Neutrophil (primary cell): ENCODE measurements at regions not wholly inside any gene's neighbourhood (a gene's known extent, or its start where the extent isn't known, plus 50 kb on each side); places are given as distances from the start of the nearest gene placed in this dataset.
"Not testable (repeated sequence)": the region's sequence is repeated elsewhere in the genome, so short reads cannot be mapped to it uniquely, and the experiment has no call there.

Experiments
- H3K27ac ChIP-seq: fragments of 200-600 bp; sonication (generic); 2 replicates; pipeline ENCODE4 v1.5.1; 2016; ENCODE audit warnings: mild to moderate bottlenecking, moderate library complexity
- H3K27me3 ChIP-seq: fragments of 200-600 bp; sonication (generic); 2 replicates; pipeline ENCODE4 v1.6.0; 2016; ENCODE audit warnings: mild to moderate bottlenecking
- H3K36me3 ChIP-seq: fragments of 200-600 bp; sonication (generic); 2 replicates; pipeline ENCODE4 v1.5.1; 2017
- H3K4me1 ChIP-seq, 2 experiments: fragments of 200-600 bp in 1 of 2; sonication (generic) in 1 of 2; 1 replicate in 1 of 2; 2 replicates in 1 of 2; pipeline versions ENCODE4 v1.5.1 to v1.6.1; 2013 to 2016; ENCODE audit warnings: low read depth in 1 of 2, low read length in 1 of 2, mild to moderate bottlenecking in 1 of 2, moderate library complexity in 1 of 2; ENCODE audit not compliant: control insufficient read depth in 1 of 2, insufficient read depth in 1 of 2
- H3K4me3 ChIP-seq, 2 experiments: fragments of 200-600 bp in 1 of 2; sonication (generic) in 1 of 2; 1 replicate in 1 of 2; 2 replicates in 1 of 2; pipeline ENCODE4 v1.5.1; 2013 to 2016; ENCODE audit warnings: low read depth in 1 of 2, low read length in 1 of 2, mild to moderate bottlenecking in 1 of 2, moderate library complexity in 1 of 2
- H3K9me3 ChIP-seq: fragments of 200-600 bp; sonication (generic); 2 replicates; pipeline ENCODE4 v1.5.1; 2016
- TF ChIP-seq, protein P1 (sequence below): fragments of 200-600 bp; sonication (generic); IDR thresholded peaks from 2 replicates; pipeline ENCODE4 v1.5.1; 2016; ENCODE audit warnings: antibody characterized with exemption

DNA sequence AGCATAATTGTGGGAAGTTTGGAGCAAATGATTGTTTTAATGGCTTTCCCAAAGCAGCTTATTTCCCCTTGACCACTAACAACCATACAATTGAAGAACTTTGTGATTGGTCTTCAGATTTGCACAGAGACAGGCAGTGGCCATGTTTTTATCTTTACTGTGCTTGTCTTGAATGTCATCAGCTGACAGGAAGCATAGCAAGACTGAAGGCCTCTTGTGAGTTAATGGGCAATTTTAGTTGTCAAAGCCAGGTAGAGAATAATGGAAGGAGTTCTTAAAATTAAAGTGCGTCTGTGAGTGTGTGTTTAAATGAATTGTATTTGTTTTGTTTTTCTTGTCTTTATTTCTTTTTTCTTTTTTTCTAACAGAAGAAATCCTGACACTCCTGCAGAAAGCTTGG, 809.9 kb downstream of the TSN start:
- no peak overlapping the region for H3K27ac ChIP-seq
- no peaks in the 10 kb centered on the region for H3K36me3 ChIP-seq
- no peaks in the 10 kb centered on the region for H3K4me1 ChIP-seq
- TF ChIP-seq, protein P1, sequence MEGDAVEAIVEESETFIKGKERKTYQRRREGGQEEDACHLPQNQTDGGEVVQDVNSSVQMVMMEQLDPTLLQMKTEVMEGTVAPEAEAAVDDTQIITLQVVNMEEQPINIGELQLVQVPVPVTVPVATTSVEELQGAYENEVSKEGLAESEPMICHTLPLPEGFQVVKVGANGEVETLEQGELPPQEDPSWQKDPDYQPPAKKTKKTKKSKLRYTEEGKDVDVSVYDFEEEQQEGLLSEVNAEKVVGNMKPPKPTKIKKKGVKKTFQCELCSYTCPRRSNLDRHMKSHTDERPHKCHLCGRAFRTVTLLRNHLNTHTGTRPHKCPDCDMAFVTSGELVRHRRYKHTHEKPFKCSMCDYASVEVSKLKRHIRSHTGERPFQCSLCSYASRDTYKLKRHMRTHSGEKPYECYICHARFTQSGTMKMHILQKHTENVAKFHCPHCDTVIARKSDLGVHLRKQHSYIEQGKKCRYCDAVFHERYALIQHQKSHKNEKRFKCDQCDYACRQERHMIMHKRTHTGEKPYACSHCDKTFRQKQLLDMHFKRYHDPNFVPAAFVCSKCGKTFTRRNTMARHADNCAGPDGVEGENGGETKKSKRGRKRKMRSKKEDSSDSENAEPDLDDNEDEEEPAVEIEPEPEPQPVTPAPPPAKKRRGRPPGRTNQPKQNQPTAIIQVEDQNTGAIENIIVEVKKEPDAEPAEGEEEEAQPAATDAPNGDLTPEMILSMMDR, result no peak
- no peak overlapping the region for H3K4me3 ChIP-seq
- H3K9me3 ChIP-seq, result no peaks in the 10 kb centered on the region
- no peaks in the 10 kb centered on the region for H3K27me3 ChIP-seq

DNA sequence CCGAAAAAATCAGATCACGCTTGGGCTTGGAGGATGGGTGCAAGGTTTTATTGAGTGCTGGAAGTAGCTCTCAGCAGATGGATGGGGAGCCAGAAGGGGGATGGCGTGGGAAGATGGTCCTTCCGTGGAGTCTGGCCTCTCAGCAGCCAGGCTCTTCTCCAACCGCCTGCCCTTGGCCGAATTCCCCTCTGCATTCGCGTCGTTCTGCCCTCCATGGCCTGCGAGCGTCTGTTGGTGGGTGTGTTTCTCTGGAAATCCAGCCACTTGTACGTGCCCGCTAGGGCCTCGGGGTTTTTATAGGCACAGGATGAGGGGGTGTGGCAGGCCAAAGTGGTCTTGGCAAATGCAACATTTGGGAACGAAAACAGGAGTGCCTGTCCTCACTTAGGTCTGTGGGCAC, 815.2 kb downstream of the TSN start:
- Histone ChIP-seq H3K4me3 (no peak overlapping the region), H3K9me3 (no peaks in the 10 kb centered on the region), H3K27ac (no peak overlapping the region), H3K27me3 (no peaks in the 10 kb centered on the region), H3K4me1 (no peaks in the 10 kb centered on the region), H3K36me3 (no peaks in the 10 kb centered on the region)
- TF ChIP-seq, protein P1, result no peak

DNA sequence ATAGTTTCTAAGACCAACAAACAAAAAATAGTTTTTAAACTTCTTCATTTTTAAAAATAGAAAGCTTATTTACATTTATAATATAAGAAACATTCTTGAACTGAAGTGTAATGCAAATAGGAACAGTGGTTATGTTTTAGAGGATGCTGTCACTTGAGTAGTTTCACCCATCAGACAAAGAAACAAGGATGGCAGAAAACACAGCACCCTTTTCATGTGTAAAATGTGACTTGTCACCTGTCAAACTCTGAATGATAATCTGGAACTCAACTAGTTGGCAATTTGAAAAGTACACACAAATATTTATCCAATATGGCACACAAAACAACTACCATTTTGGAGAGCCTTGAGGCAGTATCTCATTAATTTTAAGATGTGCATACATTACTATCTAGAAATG, 816.0 kb downstream of the TSN start:
- not testable (repeated sequence) for H3K9me3 ChIP-seq, H3K4me3 ChIP-seq, H3K27ac ChIP-seq, H3K36me3 ChIP-seq, H3K27me3 ChIP-seq, H3K4me1 ChIP-seq

DNA sequence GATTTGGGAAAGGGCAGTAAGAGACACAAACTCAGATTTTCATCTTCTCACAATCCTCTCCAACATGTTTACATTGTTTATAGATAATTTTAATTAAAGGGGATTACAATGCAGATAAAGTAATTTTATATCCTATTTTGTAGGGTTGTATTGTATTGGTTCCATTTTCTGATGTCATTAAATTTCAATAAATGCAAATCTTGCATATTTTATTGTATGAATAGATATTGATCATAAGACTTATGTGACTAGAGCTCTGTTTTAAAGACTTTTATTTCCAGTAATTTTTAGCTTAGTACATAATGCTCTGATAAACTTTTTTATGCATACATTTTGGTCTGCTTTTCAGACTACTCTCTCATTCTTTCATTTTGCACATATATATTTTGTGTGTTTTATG, 819.6 kb downstream of the TSN start:
- H3K9me3 ChIP-seq, result no peaks in the 10 kb centered on the region
- H3K27me3 ChIP-seq, result no peaks in the 10 kb centered on the region
- H3K4me1 ChIP-seq, result no peaks in the 10 kb centered on the region
- no peaks in the 10 kb centered on the region for H3K36me3 ChIP-seq
- TF ChIP-seq, protein P1, result no peak
- no peak overlapping the region for H3K27ac ChIP-seq
- no peak overlapping the region for H3K4me3 ChIP-seq

DNA sequence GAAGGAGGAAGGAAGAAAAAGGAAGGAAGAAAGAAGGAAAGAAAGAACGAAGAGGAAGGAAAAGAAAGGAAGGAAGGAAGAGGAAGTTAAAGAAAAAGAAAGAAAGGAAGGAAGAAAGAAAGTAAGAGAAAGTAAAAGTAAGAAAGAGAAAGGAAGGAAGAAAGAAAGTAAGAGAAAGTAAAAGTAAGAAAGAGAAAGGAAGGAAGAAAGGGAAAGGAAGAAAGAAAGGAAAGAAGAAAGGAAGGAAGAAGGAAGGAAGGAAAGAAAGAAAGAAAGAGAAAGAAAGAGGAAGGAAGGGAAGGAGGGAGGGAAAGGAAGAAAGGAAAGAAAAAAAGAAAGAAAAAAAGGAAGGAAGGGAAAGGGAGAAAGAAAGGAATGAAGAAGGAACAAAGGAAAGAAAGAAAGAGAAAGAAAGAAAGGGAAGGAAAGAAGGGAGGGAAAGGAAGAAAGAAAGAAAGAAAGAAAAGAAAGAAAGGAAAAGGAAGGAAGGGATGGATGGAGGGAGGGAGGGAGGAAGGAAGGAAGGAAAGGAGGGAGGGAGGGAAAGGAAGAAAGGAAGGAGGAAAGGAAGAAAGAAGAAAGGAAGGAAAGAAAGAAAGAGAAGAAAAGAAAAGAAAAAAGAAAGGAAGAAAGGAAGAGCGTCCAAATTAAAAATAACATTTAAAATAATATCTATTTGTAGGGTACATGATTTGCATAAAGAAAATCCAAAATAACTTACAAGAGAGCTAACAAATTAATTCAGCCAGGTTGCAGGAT, 827.9 kb downstream of the TSN start:
- H3K9me3 ChIP-seq, result no peaks in the 10 kb centered on the region
- no peak overlapping the region for H3K27ac ChIP-seq
- TF ChIP-seq, protein P1, result no peak
- no peaks in the 10 kb centered on the region for H3K27me3 ChIP-seq
- H3K4me1 ChIP-seq, result no peaks in the 10 kb centered on the region
- no peaks in the 10 kb centered on the region for H3K36me3 ChIP-seq
- no peak overlapping the region for H3K4me3 ChIP-seq

DNA sequence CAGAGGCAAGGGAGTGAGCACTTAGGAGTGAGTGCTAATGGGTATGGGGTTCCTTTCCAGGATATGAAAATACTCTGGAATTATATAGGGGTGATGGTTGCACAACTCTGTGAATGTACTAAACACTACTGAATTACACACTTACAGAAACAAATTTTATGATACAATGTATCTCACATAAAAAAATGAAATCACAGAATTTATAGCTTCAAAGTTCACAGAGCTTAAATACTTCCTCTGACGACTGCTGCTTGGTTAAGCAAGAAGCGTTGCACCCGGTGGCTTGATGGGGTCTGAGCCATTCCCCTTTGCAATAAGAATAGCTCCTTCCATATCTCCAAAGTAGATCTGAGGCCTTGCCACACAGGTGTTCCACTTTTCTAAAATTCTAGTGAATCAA, 835.1 kb downstream of the TSN start:
- no peak overlapping the region for H3K4me3 ChIP-seq
- H3K9me3 ChIP-seq, result no peaks in the 10 kb centered on the region
- no peak overlapping the region for H3K27ac ChIP-seq
- no peaks in the 10 kb centered on the region for H3K36me3 ChIP-seq
- no peaks in the 10 kb centered on the region for H3K27me3 ChIP-seq
- TF ChIP-seq, protein P1, result no peak
- no peaks in the 10 kb centered on the region for H3K4me1 ChIP-seq
